Hematopoietic multipotent progenitor cell treated with erythropoietin and hydrocortisone succinate and interleukin-3 and kit ligand, for 4 days (in vitro differentiated cells): ENCODE measurements at regions not wholly inside any gene's neighbourhood (a gene's known extent, or its start where the extent isn't known, plus 50 kb on each side); places are given as distances from the start of the nearest gene placed in this dataset.

Experiments
- DNase-seq: peaks from one replicate; pipeline ENCODE4 v3.0.0-alpha.2; 2015

GRCh38 chr17:73958453-73958852 is 245.0 kb upstream of the RPL38 start:
- DNase-seq, result no peak

GRCh38 chr17:73960469-73960868 is 243.0 kb upstream of the RPL38 start:
- DNase-seq, result no peak

- DNase-seq, result no peak
Measured at GRCh38 chr17:73962308-73962707, 241.2 kb upstream of the RPL38 start.

GRCh38 chr17:73968680-73969079 is 234.8 kb upstream of the RPL38 start:
- no peak for DNase-seq

GRCh38 chr17:73969956-73970355 is 233.5 kb upstream of the RPL38 start:
- peak; percentile 86 for DNase-seq

GRCh38 chr17:73971127-73971526 is 232.4 kb upstream of the RPL38 start:
- DNase-seq, result no peak

- DNase-seq, result no peak
Measured at GRCh38 chr17:73972056-73972455, 231.4 kb upstream of the RPL38 start.

GRCh38 chr17:73972901-73973300 is 230.6 kb upstream of the RPL38 start:
- no peak for DNase-seq

- no peak for DNase-seq
Measured at GRCh38 chr17:73973586-73974409, 229.7 kb upstream of the RPL38 start.

- no peak for DNase-seq
Measured at GRCh38 chr17:73974536-73974935, 228.9 kb upstream of the RPL38 start.

- DNase-seq, result peak; percentile 13
Measured at GRCh38 chr17:73976147-73976546, 227.3 kb upstream of the RPL38 start.

- DNase-seq, result peak; percentile 50
Measured at GRCh38 chr17:73976676-73977521, 226.6 kb upstream of the RPL38 start.

- no peak for DNase-seq
Measured at GRCh38 chr17:73980517-73980916, 223.0 kb upstream of the RPL38 start.

- DNase-seq, result no peak
Measured at GRCh38 chr17:73982871-73983270, 220.6 kb upstream of the RPL38 start.

- DNase-seq, result peak; percentile 18
Measured at GRCh38 chr17:73983621-73984400, 219.7 kb upstream of the RPL38 start.

- DNase-seq, result peak; percentile 54
Measured at GRCh38 chr17:73984941-73985340, 218.5 kb upstream of the RPL38 start.

- no peak for DNase-seq
Measured at GRCh38 chr17:73985466-73986015, 217.9 kb upstream of the RPL38 start.

- DNase-seq, result no peak
Measured at GRCh38 chr17:73986641-73987177, 216.8 kb upstream of the RPL38 start.

- DNase-seq, result no peak
Measured at GRCh38 chr17:73987395-73987794, 216.1 kb upstream of the RPL38 start.

- no peak for DNase-seq
Measured at GRCh38 chr17:73987845-73988509, 215.5 kb upstream of the RPL38 start.

GRCh38 chr17:73989671-73990070 is 213.8 kb upstream of the RPL38 start:
- DNase-seq, result no peak

- DNase-seq, result no peak
Measured at GRCh38 chr17:73990290-73990689, 213.2 kb upstream of the RPL38 start.
